ENCODE measurements at regions not wholly inside any gene's neighbourhood (a gene's known extent, or its start where the extent isn't known, plus 50 kb on each side); places are given as distances from the start of the nearest gene placed in this dataset.

DNA sequence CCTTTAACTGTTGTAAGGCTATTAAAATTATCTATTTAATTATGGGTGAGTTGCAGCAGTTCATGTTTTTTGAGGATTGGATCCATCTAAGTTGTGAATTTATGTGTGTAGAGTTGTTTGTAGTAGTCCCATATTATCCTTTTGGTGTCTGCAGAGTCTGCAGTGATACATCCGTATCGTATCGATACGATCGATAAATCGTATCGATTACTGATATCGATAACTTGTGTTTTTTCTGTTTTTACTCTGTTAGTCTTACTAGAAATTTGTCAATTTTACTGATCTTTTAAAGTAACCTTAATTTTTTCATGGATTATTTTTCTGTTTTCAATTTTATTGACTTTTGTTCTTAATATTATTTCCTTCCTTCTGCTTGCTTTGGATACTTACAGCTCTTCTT lies 462.5 kb upstream of the SOX5 start:
- no peak for TF ChIP-seq CTCF (IDR thresholded peaks at IDR 0.05; ENCODE audit: low read depth, low read length)
- no peak overlapping the region for H3K4me3 ChIP-seq (ENCODE audit: low read depth, low read length)

DNA sequence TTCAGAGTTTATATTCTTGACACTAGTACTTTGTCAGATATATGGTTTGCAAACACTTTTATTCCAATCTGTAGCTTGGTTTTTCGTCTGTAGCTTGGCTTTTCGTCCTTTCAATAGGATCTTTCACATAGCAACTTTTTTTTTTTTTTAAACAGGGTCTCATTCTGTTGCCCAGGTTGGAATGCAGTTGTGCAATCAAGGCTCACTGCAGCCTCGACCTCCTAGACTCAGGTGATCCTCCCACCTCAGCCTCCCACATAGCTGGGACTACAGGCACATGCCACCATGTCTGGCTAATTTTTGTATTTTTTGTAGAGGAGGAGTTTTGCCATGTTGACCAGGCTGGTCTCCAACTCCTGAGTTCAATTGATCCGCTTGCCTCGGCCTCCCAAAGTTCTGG lies 460.4 kb upstream of the SOX5 start:
- no peak overlapping the region for H3K4me3 ChIP-seq (ENCODE audit: low read depth, low read length)
- no peak for TF ChIP-seq CTCF (IDR thresholded peaks at IDR 0.05; ENCODE audit: low read depth, low read length)

DNA sequence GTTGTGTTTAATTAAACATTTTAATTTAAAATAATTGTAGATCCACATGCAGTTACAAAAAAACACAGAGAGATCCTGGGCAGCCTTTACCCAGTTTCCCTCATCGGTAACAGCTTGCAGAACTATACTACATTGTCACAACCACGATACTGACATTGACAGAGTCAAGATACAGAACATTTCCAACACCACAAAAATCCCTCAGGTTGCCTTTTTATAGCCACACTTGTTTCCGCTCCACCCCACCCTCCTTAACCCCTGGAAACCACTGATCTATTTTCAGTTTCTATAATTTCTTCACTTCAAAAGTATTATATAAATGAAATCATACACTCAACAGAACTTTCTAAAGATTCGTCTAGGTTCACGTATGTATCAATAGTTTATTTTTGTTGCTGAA lies 458.8 kb upstream of the SOX5 start:
- H3K4me3 ChIP-seq (ENCODE audit: low read depth, low read length): no peak overlapping the region
- TF ChIP-seq CTCF (IDR thresholded peaks at IDR 0.05; ENCODE audit: low read depth, low read length): no peak

- H3K4me3 ChIP-seq (ENCODE audit: low read depth, low read length): no peak overlapping the region
- TF ChIP-seq CTCF (IDR thresholded peaks at IDR 0.05; ENCODE audit: low read depth, low read length): no peak
Observed at GRCh38 chr12:24407884-24408283, 458.4 kb upstream of the SOX5 start.

DNA sequence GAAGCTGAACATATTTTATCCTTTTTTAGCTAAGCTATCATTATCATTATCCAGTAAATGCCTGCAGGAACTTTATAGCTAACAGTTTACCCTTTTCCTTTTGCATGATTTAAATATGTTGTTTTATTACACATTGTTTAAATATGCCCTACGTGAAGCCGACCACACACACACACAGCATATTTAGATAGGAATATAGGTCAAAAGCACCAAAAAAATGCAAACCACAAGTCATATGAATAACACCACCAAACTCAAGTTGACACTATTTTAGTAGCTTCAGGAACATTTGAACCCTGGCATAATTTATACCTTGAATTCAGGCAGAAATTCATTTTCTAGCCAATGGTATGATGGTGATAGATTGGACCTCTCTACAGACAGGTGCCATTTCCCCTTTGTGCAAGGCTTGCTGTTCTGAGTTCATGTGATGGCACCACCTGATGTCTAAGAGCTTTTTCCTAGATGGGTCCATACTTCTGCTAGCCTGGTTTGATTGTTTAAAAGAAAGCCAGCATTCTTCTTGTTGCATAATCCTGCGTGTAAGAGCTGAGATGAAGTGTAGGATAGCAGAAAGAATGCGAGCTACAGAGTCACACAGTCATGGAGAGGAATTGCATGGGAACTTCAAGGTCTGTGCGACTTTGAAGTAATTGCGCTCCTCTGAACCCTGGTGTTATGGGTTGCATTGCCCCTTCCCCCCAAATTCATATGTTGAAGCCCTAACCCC lies 454.8 kb upstream of the SOX5 start:
- TF ChIP-seq CTCF (IDR thresholded peaks at IDR 0.05; ENCODE audit: low read depth, low read length): no peak
- no peak overlapping the region for H3K4me3 ChIP-seq (ENCODE audit: low read depth, low read length)

GRCh38 chr12:24400533-24400932 lies 451.1 kb upstream of the SOX5 start:
- TF ChIP-seq CTCF (IDR thresholded peaks at IDR 0.05; ENCODE audit: low read depth, low read length): no peak
- H3K4me3 ChIP-seq (ENCODE audit: low read depth, low read length): no peak overlapping the region

- H3K4me3 ChIP-seq (ENCODE audit: low read depth, low read length): no peak overlapping the region
- TF ChIP-seq CTCF (IDR thresholded peaks at IDR 0.05; ENCODE audit: low read depth, low read length): no peak
Observed at GRCh38 chr12:24398605-24399004, 449.1 kb upstream of the SOX5 start.
